ENCODE measurements at regions not wholly inside any gene's neighbourhood (a gene's known extent, or its start where the extent isn't known, plus 50 kb on each side); places are given as distances from the start of the nearest gene placed in this dataset.

GRCh38 chr20:56930876-56931275 lies 301.8 kb downstream of the TFAP2C start:
- no peak overlapping the region for H3K4me3 ChIP-seq (ENCODE audit: low read depth, low read length)
- CTCF ChIA-PET = no interaction called here
- DNase-seq (ENCODE audit: low read depth) = no peak
- TF ChIP-seq CTCF (IDR thresholded peaks at IDR 0.05; ENCODE audit: insufficient read depth, low read depth, low read length) = no peak
- POLR2A ChIA-PET = no interaction called here
- no peaks in the 10 kb centered on the region for H3K36me3 ChIP-seq (ENCODE audit: control insufficient read depth, insufficient read depth, low read length)
- peaks cover 5% of the 10 kb centered on the region; the same call in 1 of the 2 replicates for H3K27me3 ChIP-seq (ENCODE audit: control insufficient read depth, insufficient read depth, low read length)

GRCh38 chr20:56932575-56933330 lies 303.6 kb downstream of the TFAP2C start:
- Histone ChIP-seq H3K4me3 (ENCODE audit: low read depth, low read length) (no peak overlapping the region), H3K27me3 (ENCODE audit: control insufficient read depth, insufficient read depth, low read length) (no peaks in the 10 kb centered on the region), H3K36me3 (ENCODE audit: control insufficient read depth, insufficient read depth, low read length) (no peaks in the 10 kb centered on the region)
- DNase-seq (ENCODE audit: low read depth) = no peak
- TF ChIP-seq CTCF (IDR thresholded peaks at IDR 0.05; ENCODE audit: insufficient read depth, low read depth, low read length) = no peak
- CTCF ChIA-PET = no interaction called here
- POLR2A ChIA-PET = no interaction called here

GRCh38 chr20:56933331-56933698 lies 304.2 kb downstream of the TFAP2C start:
- POLR2A ChIA-PET = no interaction called here
- TF ChIP-seq CTCF (IDR thresholded peaks at IDR 0.05; ENCODE audit: insufficient read depth, low read depth, low read length) = no peak
- no peak for DNase-seq (ENCODE audit: low read depth)
- H3K36me3 ChIP-seq (ENCODE audit: control insufficient read depth, insufficient read depth, low read length) = no peaks in the 10 kb centered on the region
- CTCF ChIA-PET = no interaction called here
- no peak overlapping the region for H3K4me3 ChIP-seq (ENCODE audit: low read depth, low read length)
- H3K27me3 ChIP-seq (ENCODE audit: control insufficient read depth, insufficient read depth, low read length) = no peaks in the 10 kb centered on the region

GRCh38 chr20:56934888-56935287 lies 305.8 kb downstream of the TFAP2C start:
- DNase-seq (ENCODE audit: low read depth) = no peak
- Histone ChIP-seq H3K4me3 (ENCODE audit: low read depth, low read length) (no peak overlapping the region), H3K36me3 (ENCODE audit: control insufficient read depth, insufficient read depth, low read length) (no peaks in the 10 kb centered on the region), H3K27me3 (ENCODE audit: control insufficient read depth, insufficient read depth, low read length) (no peaks in the 10 kb centered on the region)
- TF ChIP-seq CTCF (IDR thresholded peaks at IDR 0.05; ENCODE audit: insufficient read depth, low read depth, low read length) = no peak
- POLR2A ChIA-PET = no interaction called here
- CTCF ChIA-PET = no interaction called here

- no peak for TF ChIP-seq CTCF (IDR thresholded peaks at IDR 0.05; ENCODE audit: insufficient read depth, low read depth, low read length)
- Histone ChIP-seq H3K36me3 (ENCODE audit: control insufficient read depth, insufficient read depth, low read length) (no peaks in the 10 kb centered on the region), H3K4me3 (ENCODE audit: low read depth, low read length) (no peak overlapping the region), H3K27me3 (ENCODE audit: control insufficient read depth, insufficient read depth, low read length) (peaks cover 10% of the 10 kb centered on the region)
- ChIA-PET POLR2A (no interaction called here), CTCF (no interaction called here)
- no peak for DNase-seq (ENCODE audit: low read depth)
Measured at GRCh38 chr20:56940466-56940865, 311.4 kb downstream of the TFAP2C start.
